Left hindlimb (tissue), 1 donor: ENCODE measurements at regions not wholly inside any gene's neighbourhood (a gene's known extent, or its start where the extent isn't known, plus 50 kb on each side); places are given as distances from the start of the nearest gene placed in this dataset.

Source experiments
- DNase-seq: peaks from one replicate; pipeline ENCODE4 v3.0.0-alpha.2; 2018

DNA sequence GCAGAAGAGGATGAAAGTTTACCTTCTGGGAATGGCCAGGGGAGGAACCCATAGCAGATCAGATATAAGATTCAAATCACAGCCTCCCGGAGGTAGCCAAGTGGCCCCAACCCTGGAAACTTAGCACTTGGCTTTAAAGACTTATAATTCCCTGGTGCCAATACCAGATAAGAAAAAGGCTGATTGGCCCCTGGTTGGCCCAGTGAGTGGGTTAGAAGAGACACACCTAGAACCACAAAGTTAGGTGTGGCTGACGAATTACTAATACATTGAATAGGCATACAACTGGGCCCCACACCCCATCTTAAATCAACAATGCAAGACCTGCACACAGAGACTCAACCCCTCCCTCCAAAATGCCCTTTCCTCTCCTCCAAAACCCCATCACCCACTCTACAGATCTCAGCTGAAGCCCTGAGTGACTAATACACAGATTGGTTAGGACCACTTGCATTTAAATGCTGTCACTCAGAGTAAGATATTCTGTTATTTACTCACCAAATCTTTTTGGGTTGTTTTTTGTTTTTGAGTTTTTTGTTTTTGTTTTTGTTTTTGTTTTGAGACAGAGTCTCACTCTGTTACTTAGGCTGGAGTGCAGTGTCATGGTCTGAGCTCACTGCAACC, 315.4 kb upstream of the JARID2 start:
- DNase-seq: no peak

- no peak for DNase-seq
Observed at GRCh38 chr6:14932485-14933182, 313.2 kb upstream of the JARID2 start.

DNA sequence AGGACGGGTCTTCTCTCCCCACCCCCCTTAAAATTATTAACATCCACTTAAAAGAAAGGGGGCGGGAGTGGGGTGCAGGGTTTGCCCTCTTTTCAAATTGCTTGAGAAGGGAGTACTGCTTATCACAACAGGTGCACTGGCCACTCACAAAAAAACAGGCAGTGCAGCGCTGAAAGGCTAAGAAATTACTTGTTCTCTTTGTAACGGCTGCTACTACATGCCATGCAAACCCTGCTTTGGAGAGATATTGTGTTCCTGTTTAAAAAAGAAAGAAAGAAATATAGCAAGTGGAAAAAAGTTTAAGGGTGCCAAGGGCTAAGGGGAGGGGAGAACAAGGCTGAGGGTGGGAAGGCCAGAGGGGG, 312.7 kb upstream of the JARID2 start:
- DNase-seq: no peak

DNA sequence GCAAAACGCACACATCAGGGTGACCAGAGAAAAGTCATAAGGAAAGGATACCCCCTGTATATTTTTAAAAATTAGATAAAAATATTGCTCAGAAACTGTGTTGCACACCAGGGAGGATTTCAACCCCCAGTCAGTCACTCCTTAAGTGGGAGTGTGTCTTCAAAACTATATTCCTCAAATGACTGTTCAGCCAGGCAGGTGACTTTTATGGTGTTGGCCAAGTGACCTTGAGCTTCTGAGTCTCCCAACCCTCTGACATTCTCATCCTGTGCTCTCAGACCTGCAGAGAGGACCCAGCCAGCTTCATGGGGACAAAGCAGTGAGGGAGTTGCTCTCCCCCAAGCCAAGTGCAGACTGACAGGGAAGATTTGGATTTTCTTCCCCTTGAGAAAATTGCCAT, 311.9 kb upstream of the JARID2 start:
- DNase-seq: no peak

- no peak for DNase-seq
Observed at GRCh38 chr6:14934844-14935243, 311.0 kb upstream of the JARID2 start.

DNA sequence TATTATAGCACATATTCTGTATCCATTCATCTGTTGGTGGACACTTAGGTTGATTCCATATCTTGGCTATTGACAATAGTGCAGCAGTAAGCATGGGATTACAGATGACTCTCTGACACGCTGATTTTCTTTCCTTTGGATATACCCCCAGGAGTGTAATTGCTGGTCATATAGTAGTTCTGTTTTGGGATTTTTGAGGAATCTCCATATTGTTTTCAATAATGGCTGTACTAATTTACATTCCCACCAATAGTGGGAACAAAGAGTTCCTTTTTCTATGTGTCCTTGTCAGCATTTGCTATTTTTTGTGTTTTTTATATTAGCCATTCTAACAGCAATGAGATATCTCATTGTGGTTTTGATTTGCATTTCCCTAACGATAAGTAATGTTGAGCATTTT, 309.0 kb upstream of the JARID2 start:
- DNase-seq: no peak

DNA sequence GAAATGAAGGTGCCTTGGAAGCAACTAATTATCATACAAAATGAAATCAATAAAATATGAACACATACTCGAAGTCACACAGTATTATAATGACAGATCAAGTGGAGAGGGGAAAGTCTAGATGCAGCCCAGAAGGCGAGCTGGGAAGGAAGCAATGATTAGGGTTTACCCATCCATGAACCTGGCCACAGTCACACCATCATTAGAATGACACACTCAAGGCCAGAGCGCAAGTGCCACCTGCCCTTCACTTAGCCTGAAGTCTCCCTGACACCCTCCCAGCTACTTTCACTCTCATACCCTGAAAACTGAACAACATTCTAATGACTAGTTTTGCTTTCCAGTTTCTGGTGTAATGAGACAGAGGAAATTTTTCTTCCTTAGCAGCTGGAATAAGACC, 302.8 kb upstream of the JARID2 start:
- no peak for DNase-seq

DNA sequence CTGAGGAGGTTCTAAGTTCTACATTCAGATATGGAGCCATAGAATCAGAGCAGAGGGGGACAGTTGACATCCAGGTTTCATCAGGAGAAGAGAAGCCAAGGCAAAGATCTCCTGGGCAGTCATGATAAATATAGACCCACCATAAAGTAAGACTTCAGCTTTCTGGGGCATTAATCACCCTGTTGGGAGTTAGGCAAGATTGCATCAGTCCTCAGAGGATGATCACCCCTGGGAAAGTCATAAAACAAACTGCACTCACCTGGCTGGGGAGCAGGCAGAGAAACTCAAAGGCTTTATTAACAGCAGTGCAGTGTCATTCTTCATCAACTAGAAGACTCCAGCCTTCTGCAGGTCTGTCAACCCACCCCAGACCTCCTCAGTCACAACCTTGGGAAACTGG, 301.3 kb upstream of the JARID2 start:
- DNase-seq: no peak

DNA sequence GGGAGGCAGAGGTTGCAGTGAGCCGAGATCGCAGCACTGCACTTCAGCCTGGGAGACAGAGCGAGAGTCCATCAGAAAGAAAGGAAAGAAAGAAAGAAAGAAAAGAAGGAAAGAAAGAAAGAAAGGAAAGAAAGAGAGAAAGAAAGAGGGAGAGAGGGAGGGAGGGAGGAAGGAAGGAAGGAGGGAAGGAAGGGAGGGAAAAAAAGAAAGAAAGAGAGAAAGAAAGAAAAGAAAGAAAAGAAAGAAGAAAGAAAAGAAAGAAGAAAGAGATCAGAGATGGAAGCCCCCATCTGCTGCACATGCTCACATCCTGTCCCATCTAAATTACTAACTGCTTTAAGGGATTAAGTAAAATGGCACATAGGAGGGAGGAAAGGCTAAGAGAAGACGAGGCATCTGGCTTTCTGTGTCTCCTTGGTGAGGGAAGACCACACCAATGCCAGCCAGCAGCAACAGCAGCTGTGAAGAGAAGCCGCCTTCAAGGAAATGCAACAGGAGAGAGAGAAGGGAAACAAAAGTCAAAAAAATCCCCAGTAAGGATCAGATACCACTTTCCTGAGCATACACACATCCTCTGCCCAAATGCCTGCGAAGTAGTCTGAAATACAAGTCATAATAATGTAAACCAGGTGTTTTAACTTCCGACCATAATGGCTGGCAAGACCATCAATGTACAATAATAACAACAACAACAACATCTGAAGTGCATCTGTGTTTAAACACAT, 300.2 kb upstream of the JARID2 start:
- no peak for DNase-seq

- DNase-seq: no peak
Observed at GRCh38 chr6:14946753-14947152, 299.1 kb upstream of the JARID2 start.

DNA sequence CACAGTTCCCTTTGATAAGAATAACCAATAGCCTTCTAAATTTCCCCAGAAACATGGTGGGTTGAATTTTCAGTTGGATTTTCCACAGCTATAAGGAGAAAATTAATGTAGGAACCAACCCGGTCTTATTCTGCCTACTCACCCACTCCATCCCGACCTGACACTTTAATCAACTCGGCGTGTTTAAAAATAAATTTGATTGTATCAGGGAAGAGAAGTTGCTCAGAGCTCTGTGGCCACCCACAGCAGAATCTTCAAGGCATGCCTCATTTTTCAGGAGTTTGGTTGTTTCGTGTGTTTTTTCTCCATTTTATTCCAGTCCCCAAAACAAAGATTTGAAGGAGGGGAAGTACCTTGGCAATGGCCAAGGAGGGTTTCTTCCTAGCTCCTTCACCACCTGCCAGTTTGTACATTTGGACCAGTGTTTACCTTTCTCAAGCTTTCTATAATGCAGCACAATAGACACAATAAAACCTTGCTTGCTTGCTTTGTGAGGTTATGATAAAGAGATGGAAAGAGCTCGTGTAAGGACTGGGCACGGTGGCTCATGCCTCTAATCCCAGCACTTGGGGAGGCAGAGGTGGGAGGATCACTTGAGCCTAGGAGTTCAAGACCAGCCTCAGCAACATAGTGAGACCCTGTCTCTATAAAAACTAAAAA, 297.2 kb upstream of the JARID2 start:
- no peak for DNase-seq

DNA sequence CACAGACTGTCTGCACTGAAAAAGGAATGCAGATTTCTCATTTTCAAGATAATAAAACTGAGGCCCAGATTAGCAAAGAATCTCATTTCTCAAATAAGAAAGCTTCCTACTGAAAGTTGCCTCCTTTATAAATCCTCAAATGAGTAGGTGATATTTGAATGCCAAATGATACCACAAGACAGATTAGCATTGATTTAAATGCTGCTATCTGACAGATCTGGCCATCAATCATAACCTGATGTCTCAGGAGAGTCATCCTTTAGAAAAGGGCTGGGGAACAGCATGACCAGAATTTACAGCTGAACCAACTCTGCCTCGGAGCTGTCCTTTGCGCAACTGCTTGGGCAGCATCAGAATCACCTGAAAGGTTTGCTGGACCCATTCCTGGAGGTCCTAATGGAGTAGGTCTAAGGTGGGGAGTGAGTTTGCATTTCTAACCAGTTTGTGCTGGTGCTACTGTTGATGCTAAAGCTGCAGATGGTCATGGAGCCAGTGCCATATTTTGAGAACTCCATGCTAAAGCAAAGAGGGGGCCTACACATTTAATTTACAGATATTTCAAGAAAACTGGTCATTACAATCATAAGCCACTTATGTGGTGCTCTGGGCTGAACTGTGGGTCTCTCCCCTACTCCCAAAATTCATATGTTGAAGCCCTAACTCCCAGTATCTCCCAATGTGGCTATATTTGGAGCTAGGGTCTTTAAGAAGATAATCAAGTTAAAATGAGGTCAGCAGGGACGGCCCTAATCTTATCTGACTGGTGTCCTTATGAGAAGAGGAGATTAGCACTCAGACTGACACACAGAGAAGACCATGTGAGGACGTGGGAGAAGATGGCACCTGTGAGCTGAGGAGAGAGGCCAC, 295.5 kb upstream of the JARID2 start:
- no peak for DNase-seq

DNA sequence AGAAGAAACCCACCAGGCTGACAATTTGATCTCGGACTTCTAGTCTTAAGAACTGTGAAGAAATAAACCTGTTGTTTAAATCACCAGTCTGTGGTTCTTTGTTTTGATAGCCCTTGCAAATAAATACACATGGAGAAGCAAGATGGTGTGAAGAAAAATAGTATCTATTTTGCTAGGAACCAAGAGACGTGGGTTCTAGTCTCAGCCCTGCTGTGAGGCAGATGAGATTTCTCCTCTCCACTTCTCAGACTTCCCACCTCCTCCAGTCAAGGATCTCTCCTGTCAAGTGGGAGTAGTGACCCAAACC, 294.9 kb upstream of the JARID2 start:
- DNase-seq: no peak

DNA sequence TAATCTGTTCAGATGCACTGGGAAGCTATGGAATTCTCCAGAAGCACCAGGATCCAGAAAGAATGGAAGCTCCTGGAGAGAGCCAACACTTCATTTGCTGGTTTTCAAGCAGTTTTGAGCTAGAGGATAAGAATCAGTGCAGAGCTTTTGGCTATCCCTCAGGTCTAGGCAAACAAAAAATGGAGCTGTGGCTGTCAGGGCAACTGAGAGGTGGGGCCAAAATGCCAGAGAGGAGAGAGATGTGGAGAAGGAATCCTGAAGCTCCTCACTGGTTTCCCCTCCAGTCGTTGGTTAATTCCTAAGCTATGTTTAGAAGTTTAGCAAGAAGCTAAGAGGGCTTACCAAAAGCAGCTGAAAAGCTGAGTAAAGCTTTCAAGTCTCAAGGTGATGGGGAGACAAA, 294.2 kb upstream of the JARID2 start:
- DNase-seq: no peak

DNA sequence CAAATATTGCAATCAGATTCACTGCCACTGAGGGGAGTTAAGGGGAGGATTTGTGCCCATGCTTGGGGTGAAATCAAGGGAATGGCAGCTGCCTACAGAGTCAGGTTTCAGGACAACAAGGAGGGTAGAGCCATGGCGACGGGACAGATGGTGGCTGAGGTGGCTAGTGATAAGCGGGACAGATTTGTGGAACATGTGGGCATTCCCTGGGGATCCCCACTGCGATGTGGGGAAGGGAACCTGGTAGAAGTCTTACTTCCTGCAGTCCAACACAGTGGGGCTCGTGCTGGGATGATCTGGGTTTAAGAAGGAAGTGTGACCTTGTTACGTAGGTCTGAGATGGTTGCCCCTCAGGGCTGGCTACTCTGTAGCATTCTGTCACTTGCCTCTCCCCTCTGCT, 292.0 kb upstream of the JARID2 start:
- DNase-seq: no peak

DNA sequence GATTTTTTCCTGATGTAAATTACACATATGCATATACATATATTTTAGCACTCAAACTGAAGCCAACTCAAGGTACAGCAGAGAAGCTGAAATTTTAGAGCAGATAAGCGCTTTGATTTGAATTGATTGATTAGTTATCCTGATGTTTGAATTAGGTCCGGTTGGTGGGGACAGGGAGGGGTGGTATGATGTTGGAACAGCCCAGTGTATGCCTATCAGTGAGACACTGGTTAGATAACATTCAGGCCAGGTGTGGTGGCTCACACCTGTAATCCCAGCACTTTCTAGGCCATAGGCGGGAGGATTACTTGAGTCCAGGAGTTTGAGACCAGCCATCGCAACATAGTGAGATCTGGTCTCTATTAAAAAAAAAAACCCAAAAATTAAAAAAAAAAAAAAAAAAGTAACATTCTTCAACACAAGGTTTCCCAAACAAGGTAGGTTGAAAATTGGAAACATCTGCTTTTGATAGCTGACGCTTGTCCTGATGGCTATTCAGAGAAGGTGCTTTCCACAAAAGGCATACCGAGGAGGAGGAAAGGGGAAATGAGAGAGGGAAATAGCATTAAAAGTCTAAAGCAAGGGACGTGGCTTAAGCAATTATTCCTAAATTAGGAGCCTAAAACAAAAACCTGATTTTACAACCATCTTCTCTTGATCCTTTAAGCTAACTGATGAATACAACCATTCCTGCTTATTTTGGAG, 288.4 kb upstream of the JARID2 start:
- no peak for DNase-seq

- no peak for DNase-seq
Observed at GRCh38 chr6:14959324-14959885, 286.5 kb upstream of the JARID2 start.

- DNase-seq: no peak
Observed at GRCh38 chr6:14964556-14965270, 281.2 kb upstream of the JARID2 start.

- DNase-seq: no peak
Observed at GRCh38 chr6:14965424-14966075, 280.3 kb upstream of the JARID2 start.

DNA sequence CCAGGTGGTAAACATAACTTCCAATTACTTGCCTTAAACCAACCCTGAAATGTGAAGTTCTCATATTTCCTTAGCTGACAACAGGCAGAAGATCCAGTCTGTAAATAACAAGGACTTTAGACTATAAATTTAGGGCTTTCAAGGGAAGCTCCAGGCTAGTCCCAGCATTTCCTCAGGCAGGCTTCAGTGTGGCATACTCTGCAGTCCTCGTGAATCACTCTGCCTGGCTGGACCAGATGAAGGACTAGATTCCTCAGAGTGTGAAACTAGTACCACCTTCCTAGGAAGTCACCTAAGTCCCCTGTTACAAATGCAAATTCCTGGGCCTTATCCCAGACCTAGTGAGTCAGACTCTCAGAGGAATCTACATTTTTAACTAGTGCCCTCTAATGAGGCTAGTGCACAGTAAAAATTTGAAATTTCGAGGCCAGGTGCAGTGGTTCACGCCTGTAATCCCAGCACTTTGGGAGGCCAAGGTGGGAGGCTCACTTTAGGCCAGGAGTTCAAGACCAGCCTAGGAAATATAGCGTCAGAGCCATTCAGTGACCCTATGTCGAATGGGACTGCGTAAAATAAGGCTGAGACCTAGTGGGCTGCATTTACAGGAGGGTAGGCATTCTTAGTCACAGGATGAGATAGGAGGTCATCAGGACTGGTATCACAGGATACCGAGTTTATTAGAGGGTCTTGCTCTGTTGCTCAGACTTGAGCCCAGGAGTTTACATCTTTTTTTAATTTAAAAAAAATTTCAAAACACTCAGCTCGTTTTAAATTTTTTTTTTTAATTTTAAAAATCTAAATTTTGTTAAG, 279.6 kb upstream of the JARID2 start:
- no peak for DNase-seq
